ENCODE measurements at regions not wholly inside any gene's neighbourhood (a gene's known extent, or its start where the extent isn't known, plus 50 kb on each side); places are given as distances from the start of the nearest gene placed in this dataset.

GRCh38 chr12:24400533-24400932 lies 451.1 kb upstream of the SOX5 start:
- DNase-seq = no peak

- no peak for DNase-seq
Observed at GRCh38 chr12:24398605-24399004, 449.1 kb upstream of the SOX5 start.

GRCh38 chr12:24396224-24396623 lies 446.8 kb upstream of the SOX5 start:
- DNase-seq = no peak

- no peak for DNase-seq
Observed at GRCh38 chr12:24394246-24394645, 444.8 kb upstream of the SOX5 start.

- no peak for DNase-seq
Observed at GRCh38 chr12:24393071-24393470, 443.6 kb upstream of the SOX5 start.

GRCh38 chr12:24389394-24389793 lies 439.9 kb upstream of the SOX5 start:
- no peak for DNase-seq

- DNase-seq = no peak
Observed at GRCh38 chr12:24387381-24387780, 437.9 kb upstream of the SOX5 start.

- no peak for DNase-seq
Observed at GRCh38 chr12:24386836-24387235, 437.4 kb upstream of the SOX5 start.

GRCh38 chr12:24381790-24382189 lies 432.3 kb upstream of the SOX5 start:
- no peak for DNase-seq

- DNase-seq = no peak
Observed at GRCh38 chr12:24379861-24380521, 430.5 kb upstream of the SOX5 start.

- no peak for DNase-seq
Observed at GRCh38 chr12:24379433-24379832, 430.0 kb upstream of the SOX5 start.

- DNase-seq = no peak
Observed at GRCh38 chr12:24378548-24379407, 429.3 kb upstream of the SOX5 start.

- DNase-seq = no peak
Observed at GRCh38 chr12:24374452-24374851, 425.0 kb upstream of the SOX5 start.

- no peak for DNase-seq
Observed at GRCh38 chr12:24373004-24373403, 423.5 kb upstream of the SOX5 start.

- no peak for DNase-seq
Observed at GRCh38 chr12:24366514-24366913, 417.0 kb upstream of the SOX5 start.

GRCh38 chr12:24364921-24365320 lies 415.5 kb upstream of the SOX5 start:
- no peak for DNase-seq

GRCh38 chr12:24363177-24363754 lies 413.8 kb upstream of the SOX5 start:
- peak; percentile 70 for DNase-seq

- DNase-seq = no peak
Observed at GRCh38 chr12:24361877-24362580, 412.6 kb upstream of the SOX5 start.

GRCh38 chr12:24360907-24361306 lies 411.4 kb upstream of the SOX5 start:
- DNase-seq = no peak

GRCh38 chr12:24360461-24360860 lies 411.0 kb upstream of the SOX5 start:
- DNase-seq = no peak

GRCh38 chr12:24360057-24360456 lies 410.6 kb upstream of the SOX5 start:
- peak; percentile 35 for DNase-seq

- DNase-seq = no peak
Observed at GRCh38 chr12:24359418-24359817, 409.9 kb upstream of the SOX5 start.

GRCh38 chr12:24356240-24356804 lies 406.9 kb upstream of the SOX5 start:
- DNase-seq = no peak

All from NCI-H1105 treated with DMSO at 0.1 percent for 48 hours (cell line).